Suppressor macrophage treated with lipopolysaccharide for 1 hour (primary cell): ENCODE measurements at regions not wholly inside any gene's neighbourhood (a gene's known extent, or its start where the extent isn't known, plus 50 kb on each side); places are given as distances from the start of the nearest gene placed in this dataset.
"Not testable (repeated sequence)": the region's sequence is repeated elsewhere in the genome, so short reads cannot be mapped to it uniquely, and the experiment has no call there.

Experiments
- DNase-seq, 3 donors: peaks; one replicate each; pipeline ENCODE4 v3.0.0-alpha.2; 2020 to 2022

DNA sequence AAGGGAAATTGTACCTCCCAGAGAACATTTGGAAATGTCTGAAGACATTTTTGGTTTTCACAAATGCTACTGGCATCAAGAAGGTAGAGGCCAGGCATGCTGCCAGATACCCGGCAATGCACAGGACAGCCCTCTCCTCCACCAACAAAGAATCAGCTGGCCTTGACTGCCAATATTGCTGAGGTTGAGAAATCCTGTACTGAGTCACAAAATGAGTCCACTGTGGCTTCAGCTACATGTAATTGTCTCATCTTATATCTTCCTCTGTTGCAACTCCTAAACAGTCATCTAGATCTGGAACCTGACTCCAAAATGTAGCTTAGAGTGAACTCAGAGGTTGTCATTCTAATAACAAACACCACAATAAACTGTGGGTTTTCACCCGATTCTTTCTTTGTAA is 327.5 kb upstream of the POGK start:
- peak; percentile 72 to 91 (median 90) for DNase-seq

DNA sequence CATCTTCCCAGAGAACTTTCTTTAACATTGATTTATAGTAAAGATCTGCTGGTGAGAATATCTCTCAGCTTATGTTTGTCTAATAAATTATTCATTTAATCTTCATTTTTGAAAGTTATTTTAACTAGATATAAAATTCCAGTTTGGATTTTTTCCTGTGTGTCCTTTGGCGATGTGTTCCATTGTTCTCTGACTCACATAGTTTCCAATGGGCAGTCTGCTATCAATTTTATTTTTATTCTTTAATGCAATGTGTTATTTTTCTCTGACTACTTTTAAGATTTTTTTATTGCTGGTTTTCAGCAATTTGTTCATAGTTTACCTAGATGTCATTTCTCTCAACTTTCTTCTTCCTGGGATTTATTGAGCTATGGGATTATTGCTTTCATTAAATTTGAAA is 325.2 kb upstream of the POGK start:
- DNase-seq, result no peak

DNA sequence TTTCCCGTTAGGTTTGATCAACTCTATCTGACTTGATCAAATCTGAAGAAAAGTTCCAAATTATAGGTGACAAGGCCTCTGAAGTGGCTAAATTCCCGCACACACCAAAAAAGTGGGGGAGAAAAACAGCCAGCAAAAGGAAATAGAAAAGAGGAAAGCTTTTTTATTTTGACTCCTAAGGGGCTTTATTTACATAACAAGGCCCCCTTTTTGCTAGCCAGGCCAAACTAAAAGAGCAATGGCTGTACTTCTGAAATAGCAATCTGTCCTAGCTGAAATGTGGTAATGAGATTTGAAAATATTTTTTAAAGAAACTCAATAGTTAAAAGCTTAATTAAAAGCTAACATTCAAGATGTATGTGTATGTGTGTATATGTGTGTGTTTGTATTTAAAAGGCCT is 311.5 kb upstream of the POGK start:
- no peak for DNase-seq

DNA sequence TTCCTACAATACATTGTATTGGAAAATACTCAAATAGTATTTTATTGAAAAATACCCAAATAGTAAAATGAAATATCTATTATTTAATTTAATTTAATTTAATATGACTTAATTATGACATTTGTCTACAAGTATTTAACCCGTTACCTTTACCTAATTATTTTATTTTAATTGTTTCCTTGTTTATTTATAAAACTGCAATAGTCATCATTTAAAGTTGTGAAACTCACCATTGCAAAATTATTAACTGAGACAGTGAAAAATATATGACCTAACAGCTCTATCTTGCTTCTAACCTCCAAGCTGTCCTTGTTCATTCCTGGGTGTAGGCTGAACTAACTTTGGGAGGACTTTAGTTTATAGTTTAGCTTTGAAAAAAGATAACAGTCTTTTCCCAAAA is 300.6 kb upstream of the POGK start:
- DNase-seq, result no peak

DNA sequence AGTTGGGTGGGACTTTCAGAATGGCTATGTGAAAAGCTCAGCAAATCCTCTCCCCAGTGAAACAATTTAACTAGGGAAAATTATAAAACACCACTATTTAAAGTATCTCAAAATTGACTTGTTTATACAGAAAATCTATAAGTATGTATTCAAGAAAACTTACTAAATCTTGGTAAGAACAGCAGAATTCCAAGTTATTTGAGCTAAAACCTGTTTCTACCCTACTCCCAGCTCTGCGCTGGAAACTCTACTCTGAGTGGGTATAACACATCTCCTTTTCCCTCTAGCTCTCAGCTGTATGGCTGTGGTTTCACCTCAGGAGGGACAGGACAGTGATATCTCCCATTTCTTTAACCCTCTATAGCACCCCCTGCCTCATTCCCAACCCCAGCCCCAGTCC is 295.2 kb upstream of the POGK start:
- no peak for DNase-seq

DNA sequence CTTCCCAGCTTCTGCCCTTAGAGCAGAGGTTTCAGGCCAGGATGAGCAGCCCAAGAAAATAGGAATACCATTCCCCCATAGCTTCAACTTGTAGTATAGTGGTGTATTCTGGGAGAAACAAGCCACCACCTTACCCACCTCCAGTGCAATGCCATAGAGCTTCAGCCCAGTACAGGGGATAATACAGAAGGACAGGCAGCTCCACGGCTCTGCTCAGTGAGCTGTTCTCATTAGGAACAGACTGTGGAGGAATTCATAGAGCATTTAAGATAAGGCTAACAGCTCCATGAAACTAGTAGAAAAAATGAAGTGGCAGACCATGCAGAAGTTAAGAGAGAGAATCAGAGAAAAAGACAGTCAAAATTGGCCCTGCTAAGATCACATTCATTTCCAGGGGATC is 294.7 kb upstream of the POGK start:
- DNase-seq, result no peak

DNA sequence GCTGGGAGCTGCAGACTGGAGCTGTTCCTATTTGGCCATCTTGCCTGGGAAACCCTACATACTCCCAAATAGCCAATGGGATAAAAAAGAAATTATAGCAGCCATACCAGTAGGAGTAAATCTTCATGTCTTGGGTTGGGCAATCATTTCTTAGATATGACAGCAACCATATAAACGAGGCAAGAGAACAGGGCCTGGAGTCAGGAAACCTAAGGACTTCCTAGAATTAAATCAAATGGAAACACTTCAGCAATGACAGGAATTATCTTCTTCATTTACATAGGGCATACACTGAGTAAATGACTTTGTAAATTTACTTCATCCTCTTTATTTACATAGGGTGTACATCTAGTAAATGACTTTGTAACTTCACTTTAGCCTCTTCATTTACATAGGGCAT is 286.6 kb upstream of the POGK start:
- DNase-seq, result no peak

DNA sequence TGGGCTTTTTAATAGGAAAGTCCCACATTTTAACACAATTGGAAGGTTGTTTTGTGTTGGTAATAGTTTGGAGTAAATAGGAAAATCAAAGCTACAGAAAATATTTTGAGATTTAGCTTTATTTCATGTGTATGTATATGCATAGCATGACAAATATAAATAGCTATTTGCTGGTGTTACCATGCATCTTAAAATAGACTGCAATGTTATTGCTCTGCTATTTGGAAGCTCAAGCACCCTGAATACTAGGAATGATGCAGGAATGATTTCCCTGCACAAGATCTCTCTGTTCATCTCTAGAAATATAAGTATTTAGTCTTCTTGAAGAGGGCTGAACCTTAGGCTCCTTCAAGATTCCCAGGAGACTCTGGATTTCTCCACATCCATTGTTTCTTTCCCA is 268.3 kb upstream of the POGK start:
- no peak for DNase-seq

DNA sequence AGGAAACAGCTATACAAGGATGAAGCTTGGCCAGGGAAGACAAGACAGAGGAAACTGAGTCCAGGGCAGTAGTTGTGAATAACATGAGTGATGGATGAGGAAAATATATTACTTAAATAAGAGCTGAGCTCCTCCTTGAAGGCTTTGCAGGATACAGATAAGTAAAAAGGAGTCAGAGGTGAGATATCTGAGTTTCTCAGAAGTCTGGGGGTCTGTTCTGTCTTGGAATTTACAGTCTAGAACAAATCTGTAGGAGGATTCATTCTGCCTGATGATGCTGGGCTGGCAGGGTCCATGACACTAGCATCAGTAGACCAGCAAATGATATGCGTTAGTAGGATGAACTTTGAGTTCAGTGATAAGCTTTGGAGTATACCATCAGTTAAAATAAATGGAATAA is 266.1 kb upstream of the POGK start:
- no peak for DNase-seq

DNA sequence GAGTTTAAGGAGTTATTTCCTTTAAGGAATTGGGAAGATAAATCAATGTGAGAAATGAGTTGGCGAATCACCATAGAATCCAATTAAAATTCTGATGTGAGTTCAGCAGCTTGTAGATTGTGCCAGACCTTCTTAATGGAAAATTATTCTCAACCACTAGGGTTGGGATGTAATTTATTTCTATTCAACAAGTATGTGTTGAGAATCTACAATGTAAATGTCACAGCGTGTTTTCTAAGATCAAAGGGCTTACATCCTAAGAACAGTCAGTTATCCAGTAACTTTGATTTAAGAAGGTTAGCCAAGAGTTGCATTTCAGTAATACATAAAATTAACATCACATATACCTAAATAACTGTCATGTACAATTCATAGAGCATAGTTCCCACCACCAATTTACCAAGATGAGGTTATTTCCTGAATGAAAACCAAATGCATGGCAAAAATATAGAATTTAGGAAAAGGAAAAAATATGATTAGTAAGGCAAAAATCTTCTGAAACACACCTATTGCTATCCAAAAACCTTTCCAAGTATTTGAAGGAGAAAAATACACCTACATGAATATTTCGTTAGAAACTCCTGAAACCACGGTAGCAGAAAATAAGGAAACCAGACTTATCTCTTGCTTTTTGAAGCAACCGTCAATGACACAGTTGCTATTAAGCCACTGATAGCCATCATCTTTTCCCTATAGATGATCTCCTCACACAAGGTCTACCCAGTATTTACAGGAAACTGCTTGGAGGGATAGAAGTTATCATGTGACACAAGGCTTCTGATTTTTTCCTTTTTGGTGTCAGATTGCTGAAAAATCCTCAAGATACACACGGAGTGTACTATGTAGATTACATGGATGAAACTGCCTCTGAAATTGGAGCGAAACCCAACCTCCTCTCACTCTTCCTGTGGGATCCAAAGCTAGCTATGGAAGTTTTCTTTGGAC is 259.4 kb upstream of the POGK start:
- no peak for DNase-seq

DNA sequence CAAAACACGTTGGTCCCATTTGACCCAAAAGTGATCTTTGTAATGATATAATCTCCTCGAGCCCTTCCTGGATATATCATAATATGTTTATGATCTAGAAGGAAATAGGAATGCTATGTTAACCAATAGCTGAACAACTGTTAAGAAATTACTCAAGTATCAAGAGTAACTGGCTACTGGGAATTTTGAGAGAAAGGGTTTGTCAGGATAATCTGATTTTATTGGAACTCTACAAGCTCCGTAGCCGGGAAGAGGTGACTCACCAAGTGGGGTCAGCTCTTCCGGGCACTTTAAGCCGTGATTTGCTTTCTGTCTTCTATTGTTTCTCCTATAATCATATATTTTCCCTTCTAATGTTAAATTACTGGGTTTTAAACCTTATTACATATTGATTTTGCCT is 250.5 kb upstream of the POGK start:
- no peak for DNase-seq

DNA sequence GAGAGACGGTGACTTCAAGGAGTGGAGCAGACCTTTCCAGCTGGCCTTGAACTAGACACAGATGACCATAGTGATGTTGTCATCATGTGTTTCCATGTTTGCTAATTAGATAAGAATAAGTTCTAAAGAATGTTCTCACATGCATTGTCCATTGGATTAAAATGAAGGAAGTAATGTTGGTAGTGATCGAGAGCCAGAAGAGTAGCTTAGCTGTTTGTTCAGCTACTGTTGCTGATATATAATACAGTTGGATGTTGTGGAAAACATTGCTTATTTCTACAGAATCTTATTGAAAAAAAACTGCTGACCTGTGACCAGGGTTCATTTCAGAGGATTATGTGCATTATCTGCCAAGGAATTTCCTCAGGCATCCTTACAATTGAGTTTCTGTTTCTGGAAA is 249.1 kb upstream of the POGK start:
- no peak for DNase-seq

DNA sequence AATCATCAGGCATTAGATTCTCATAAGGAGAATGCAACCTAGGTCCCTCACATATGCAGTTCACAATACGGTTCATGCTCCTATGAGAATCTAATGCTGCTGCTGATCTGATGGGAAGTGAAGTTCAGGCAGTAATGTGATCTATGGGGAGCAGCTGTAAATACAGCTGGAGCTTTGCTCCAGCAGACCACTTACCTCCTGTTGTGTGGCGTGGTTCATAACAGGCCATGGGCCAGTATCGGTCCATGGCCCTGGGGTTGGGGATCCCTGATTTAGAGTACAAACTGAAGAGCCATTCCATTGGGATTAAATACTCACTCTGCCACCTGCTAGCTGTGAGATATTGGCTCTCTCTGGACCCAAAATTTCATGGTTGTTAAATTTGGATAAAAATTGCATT is 244.6 kb upstream of the POGK start:
- no peak for DNase-seq

DNA sequence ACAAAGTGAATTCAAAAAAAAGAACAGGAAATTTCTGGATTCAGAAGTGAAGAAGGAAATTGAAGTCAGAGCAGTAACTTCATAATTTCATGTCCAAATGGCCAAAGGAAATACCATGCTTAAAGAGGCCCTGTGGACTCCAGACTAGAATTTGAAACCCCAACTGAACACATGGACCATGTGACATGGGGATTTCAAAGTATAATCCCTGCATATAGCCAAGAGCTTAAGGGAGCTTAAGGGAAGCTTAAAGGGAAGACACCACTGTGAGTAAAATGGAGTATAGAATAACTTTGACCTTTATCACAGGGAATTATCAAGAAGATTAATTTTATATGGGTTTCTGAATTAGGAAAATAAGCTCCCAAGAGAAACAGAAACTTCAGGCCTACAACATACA is 241.8 kb upstream of the POGK start:
- DNase-seq, result no peak

DNA sequence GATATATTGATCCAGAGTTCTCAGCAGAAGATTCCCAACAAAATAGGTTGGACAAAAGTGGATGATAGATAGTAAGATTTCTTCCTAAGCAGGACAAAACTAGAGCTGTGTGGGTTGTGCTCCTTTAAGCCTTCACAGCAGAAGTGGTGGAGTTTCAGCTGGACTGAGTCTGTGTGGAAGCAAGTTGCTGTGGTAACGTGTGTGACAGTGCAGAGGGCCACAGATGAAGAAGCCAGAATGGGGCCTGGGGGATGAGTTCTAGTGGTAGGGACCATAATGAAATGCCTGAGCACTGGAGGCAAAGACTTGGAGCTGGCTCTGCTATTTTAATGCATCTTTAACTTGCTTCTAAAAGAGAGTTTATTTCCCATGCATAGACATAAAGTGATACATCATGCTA is 238.7 kb upstream of the POGK start:
- DNase-seq, result no peak

DNA sequence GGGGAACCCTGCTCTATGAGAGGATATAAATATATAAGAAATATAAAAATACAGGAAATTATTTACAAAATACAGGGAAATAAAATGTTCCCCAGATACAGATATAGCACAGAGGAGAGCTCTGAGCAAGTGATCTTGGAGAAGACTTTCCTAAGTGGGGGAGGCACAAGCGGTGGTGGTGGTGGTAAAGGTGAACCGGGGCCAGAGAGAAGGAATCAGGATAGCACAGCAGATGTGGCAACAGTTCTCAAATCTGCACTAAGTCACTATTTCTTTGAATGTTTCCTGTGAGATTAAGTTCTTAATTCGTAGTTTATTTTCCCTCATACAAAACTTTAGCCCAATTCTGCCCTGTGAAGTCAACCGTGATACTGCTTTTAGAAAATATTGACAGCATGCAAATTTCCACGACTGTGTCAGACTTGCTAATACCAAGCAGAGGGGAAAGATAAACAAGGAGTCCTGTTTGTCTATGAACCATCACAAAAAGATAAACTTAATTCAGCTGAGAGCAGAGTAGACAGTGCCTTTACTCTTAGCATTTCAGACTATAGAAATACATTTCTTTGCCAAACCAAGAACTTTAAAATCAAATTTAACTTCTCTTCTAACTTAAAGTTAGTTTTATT is 237.5 kb upstream of the POGK start:
- no peak for DNase-seq

DNA sequence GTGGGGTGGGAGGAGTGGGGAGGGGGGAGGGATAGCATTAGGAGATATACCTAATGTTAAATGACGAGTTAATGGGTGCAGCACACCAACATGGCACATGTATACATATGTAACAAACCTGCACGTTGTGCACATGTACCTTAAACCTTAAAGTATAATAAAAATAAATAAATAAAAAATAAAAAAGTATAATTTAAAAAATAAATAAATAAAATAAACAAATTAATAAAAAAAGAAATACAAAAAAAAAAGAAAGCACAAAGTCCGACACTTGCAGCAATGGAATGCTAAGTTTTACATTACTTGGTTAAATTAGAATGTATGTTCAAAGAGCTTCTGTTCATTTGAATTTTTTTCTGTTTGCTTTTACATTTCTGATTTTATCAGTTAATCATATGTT is 236.5 kb upstream of the POGK start:
- DNase-seq, result not testable (repeated sequence)

DNA sequence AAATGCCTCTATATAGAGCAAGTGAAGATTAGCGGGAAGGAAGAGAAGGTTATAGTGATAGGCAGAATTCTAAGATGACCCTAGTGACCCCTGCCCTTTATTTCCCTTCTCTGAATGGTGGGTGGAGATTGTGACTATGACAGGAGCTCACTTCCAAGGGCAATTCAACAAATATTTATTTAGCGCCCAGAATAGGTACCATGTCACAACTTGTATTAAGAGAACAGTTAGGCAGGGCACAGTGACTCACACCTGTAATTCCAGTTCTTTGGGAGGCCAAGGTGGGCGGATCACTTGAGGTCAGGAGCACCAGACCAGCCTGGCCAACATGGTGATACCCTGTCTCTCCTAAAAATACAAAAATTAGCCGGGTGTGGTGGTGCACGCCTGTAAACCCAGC is 236.0 kb upstream of the POGK start:
- DNase-seq, result no peak

DNA sequence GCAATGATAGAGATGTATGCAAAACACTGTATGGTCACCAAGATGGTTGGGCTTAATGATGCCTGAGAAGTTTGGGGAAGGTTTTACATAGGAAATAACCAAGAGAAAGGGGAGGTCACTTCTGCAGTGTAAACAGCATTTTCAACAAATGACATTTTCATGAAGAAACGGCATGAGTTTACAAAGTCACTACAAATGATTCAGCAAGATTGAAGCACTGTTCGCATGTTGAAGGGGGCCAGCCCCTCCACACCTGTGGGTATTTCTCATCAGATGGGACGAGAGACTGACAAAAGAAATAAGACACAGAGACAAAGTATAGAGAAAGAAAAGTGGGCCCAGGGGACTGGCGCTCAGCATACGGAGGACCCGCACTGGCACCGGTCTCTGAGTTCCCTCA is 234.1 kb upstream of the POGK start:
- DNase-seq, result no peak

DNA sequence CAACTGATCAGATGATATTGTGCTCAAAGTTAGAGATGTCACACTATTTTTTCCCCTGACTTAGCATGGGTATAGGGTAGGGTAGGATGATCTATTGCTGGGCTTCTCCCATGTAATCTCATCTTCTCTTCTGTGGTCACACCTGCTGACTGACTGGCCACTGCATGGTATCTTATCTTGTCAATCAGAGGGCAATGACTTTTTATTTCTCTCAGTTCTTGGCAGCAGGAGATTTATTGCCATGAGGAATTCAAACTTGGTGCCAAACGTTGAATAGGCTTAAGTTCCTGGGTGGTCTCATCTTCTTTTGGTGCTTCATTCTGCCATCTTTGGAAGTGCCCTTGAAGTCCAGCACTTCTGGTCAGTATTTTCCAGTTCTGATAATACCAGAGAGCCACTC is 226.4 kb upstream of the POGK start:
- DNase-seq, result no peak

DNA sequence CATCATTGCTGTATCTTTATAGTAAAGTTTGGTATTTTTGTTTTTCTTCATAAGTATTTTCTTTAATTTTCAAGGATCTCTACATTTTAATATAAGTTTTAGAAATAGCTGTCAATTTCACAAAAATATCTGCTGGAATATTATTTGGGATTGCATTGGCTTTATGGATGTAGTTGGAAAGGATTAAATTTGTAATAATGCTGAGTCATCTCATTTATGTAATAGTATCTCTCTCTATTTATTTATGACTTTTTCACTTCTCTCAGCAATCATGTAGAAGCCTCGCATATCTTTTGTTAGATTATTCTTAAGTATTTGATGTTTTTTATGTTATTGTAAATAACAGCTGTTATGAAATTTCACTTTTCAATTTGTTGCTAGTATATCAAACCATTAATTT is 223.1 kb upstream of the POGK start:
- DNase-seq, result no peak

DNA sequence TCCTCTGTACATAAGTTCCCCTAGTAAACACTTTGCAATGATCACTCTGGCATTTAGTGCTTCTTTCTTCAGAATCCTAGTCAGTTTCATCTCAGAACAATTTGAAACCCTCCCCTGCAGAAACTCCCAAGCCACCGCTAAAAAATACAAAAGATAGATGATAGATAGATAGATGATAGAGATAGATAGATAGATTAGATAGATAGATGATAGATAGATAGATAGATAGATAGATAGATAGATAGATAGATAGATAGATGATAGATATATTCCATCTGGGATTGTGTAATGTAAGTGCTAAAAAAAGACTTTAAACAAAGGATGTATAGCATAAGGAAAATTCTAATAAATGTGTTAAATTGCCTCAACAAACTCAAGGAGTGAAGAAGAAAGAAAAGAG is 212.6 kb upstream of the POGK start:
- DNase-seq, result no peak

DNA sequence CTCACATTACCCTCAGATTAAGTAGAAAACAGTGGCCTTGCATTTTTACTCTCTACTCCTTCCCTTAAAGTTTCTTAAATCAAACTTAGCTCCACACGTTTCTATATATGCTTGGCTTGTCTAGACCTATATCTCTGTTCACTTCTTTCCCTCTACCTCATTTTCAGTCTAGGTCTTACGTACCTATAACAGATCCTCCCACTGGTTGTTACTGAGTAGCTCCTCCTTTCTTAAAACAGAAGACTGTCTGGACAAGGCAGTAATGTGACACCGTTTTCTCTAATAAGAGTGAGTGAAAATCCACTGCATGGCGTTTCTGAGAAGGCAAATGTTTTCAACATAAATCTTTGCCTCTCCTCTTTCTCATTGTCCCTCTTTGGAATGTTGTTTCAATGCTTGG is 211.7 kb upstream of the POGK start:
- DNase-seq, result no peak

DNA sequence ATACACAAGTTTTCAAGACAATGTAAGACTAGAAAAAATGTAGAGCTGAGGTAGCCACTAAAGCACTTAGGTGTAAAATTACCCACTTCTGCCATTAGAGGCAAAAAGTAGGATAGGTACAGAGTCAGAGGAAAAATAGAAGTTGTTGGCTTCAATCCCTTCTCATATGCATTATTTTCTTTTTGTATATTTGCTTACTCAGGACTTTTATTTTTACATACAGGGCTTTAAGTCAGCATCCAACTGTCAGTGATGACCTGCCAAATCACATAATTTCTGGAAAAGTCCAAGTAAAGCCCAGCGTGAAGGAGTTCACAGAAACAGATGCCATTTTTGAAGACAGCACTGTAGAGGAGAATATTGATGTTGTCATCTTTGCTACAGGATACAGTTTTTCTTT is 211.0 kb upstream of the POGK start:
- no peak for DNase-seq

DNA sequence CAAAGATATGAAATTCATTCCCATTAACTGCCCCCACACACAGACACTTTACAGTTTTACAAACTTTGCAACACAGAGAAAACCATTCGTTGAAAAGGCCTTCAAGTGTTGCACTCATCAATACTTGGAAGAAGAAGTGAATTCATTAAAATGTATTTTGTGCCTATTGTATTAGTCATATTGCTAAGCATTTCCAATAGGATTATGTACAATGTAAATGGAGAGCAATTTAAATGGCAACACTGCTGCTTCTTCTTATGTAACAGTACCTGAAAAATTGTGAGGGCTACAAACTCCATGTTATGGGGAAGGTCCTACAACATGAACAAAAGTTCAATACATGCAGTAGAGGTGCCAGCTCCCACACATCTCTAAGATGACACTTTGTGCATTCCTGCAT is 209.3 kb upstream of the POGK start:
- DNase-seq, result no peak
